ENCODE measurements at regions not wholly inside any gene's neighbourhood (a gene's known extent, or its start where the extent isn't known, plus 50 kb on each side); places are given as distances from the start of the nearest gene placed in this dataset.

GRCh38 chr13:30850204-30850866, 55.7 kb upstream of the MEDAG start:
- Mint-ChIP-seq H3K36me3 (no peaks in the 10 kb centered on the region), H3K9me3 (no peaks in the 10 kb centered on the region), H3K27me3 (peaks cover 6% of the 10 kb centered on the region), H3K4me3 (no peak overlapping the region), H3K4me1 (peaks cover 4% of the 10 kb centered on the region), H3K27ac (no peak overlapping the region)
- CTCF ChIA-PET = interaction anchor here (2.2 kb wide), 1 partner anchor 15 kb away, joined by 8 read pairs; no protein-coding TSS in a partner anchor
- no peak for DNase-seq

GRCh38 chr13:30850867-30851211, 55.2 kb upstream of the MEDAG start:
- DNase-seq = no peak

GRCh38 chr13:30851697-30852096, 54.4 kb upstream of the MEDAG start:
- no peak for DNase-seq
- H3K4me1 Mint-ChIP-seq = no peaks in the 10 kb centered on the region
- H3K9me3 Mint-ChIP-seq = no peaks in the 10 kb centered on the region
- H3K36me3 Mint-ChIP-seq = no peaks in the 10 kb centered on the region
- CTCF ChIA-PET = no interaction called here
- H3K27me3 Mint-ChIP-seq = peaks cover 13% of the 10 kb centered on the region
- no peak overlapping the region for H3K4me3 Mint-ChIP-seq
- H3K27ac Mint-ChIP-seq = no peak overlapping the region

More at GRCh38 chr13:30850867-30851211, 55.2 kb upstream of the MEDAG start:
- no peak overlapping the region for H3K4me3 Mint-ChIP-seq
- H3K9me3 Mint-ChIP-seq = no peaks in the 10 kb centered on the region
- no peak overlapping the region for H3K27ac Mint-ChIP-seq
- H3K27me3 Mint-ChIP-seq = peaks cover 6% of the 10 kb centered on the region
- CTCF ChIA-PET = no interaction called here
- H3K36me3 Mint-ChIP-seq = no peaks in the 10 kb centered on the region
- no peaks in the 10 kb centered on the region for H3K4me1 Mint-ChIP-seq

DNA sequence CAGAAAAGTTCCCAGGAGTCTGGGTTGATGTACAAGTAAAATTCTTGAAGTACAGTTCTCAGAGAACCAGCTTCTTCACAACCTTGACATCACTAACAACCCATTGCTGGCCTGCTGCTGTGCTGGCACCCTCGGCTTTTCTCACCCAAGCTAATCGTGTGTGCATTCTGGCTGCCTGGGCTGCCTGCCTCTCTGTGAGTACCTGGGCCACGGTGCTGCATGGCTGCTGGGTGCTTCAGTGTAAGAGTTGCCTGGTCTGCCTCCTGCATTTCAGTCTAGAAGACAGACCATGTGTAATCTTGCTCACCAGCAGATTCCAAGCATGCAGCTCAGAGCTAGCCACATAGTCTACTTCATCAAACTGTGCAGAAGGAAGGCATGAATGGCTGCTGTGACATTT, 50.5 kb upstream of the MEDAG start:
- DNase-seq = no peak
- H3K4me1 Mint-ChIP-seq = no peaks in the 10 kb centered on the region
- no peaks in the 10 kb centered on the region for H3K9me3 Mint-ChIP-seq
- no peak overlapping the region for H3K27ac Mint-ChIP-seq
- peaks cover 28% of the 10 kb centered on the region for H3K27me3 Mint-ChIP-seq
- no peaks in the 10 kb centered on the region for H3K36me3 Mint-ChIP-seq
- H3K4me3 Mint-ChIP-seq = no peak overlapping the region
- CTCF ChIA-PET = interaction anchor here (1.0 to 4.1 kb wide), 3 partner anchors 8 to 124 kb away, joined by 3 to 27 read pairs (median 4); no protein-coding TSS in a partner anchor

- no peak overlapping the region for H3K4me3 Mint-ChIP-seq
- no peaks in the 10 kb centered on the region for H3K36me3 Mint-ChIP-seq
- DNase-seq = no peak
- no peaks in the 10 kb centered on the region for H3K4me1 Mint-ChIP-seq
- CTCF ChIA-PET = interaction anchor here (1.0 to 4.1 kb wide), 4 partner anchors 8 to 123 kb away, joined by 3 to 27 read pairs (median 4); no protein-coding TSS in a partner anchor
- no peak overlapping the region for H3K27ac Mint-ChIP-seq
- H3K9me3 Mint-ChIP-seq = no peaks in the 10 kb centered on the region
- H3K27me3 Mint-ChIP-seq = peaks cover 28% of the 10 kb centered on the region
These were observed 49.9 kb upstream of the MEDAG start for GRCh38 chr13:30856005-30856790.
